GM10266 (cell line): ENCODE measurements at regions not wholly inside any gene's neighbourhood (a gene's known extent, or its start where the extent isn't known, plus 50 kb on each side); places are given as distances from the start of the nearest gene placed in this dataset.

Experiments
- DNase-seq: peaks from one replicate; pipeline ENCODE4 v3.0.0; 2012; ENCODE audit errors: extremely low spot score
- CTCF ChIP-seq: IDR thresholded peaks from 2 replicates; pipeline ENCODE4 v1.5.1; 2012; ENCODE audit warnings: mild to moderate bottlenecking, low read depth; ENCODE audit not compliant: control insufficient read depth, insufficient read depth; ENCODE audit errors: missing control alignments

GRCh38 chr13:71325556-71325955 is 541.4 kb downstream of the DACH1 start:
- no peak for TF ChIP-seq CTCF
- DNase-seq, result no peak

GRCh38 chr13:71323266-71323665 is 543.7 kb downstream of the DACH1 start:
- TF ChIP-seq CTCF, result no peak
- DNase-seq, result no peak

- peak; percentile 61 for TF ChIP-seq CTCF
- peak; percentile 10 for DNase-seq
Observed at GRCh38 chr13:71320452-71320851, 546.6 kb downstream of the DACH1 start.

- no peak for DNase-seq
- no peak for TF ChIP-seq CTCF
Observed at GRCh38 chr13:71316792-71317363, 550.1 kb downstream of the DACH1 start.

- no peak for DNase-seq
- no peak for TF ChIP-seq CTCF
Observed at GRCh38 chr13:71312923-71313322, 554.1 kb downstream of the DACH1 start.

- DNase-seq, result no peak
- no peak for TF ChIP-seq CTCF
Observed at GRCh38 chr13:71309905-71310304, 557.1 kb downstream of the DACH1 start.

- DNase-seq, result no peak
- TF ChIP-seq CTCF, result no peak
Observed at GRCh38 chr13:71306821-71307220, 560.2 kb downstream of the DACH1 start.
